PFSK-1 (cell line): ENCODE measurements at regions not wholly inside any gene's neighbourhood (a gene's known extent, or its start where the extent isn't known, plus 50 kb on each side); places are given as distances from the start of the nearest gene placed in this dataset.

Source experiments
- POLR2AphosphoS5 ChIP-seq: IDR thresholded peaks from 2 replicates; pipeline ENCODE4 v1.6.1; 2012; ENCODE audit warnings: low read depth, mild to moderate bottlenecking, control low read depth, low read length, moderate library complexity
- REST ChIP-seq, 2 experiments: IDR thresholded peaks; 2 replicates each; pipeline versions ENCODE4 v1.6.1 to v1.8.0; 2011 to 2012; ENCODE audit warnings: low read depth in 2 of 2, low read length in 2 of 2, control low read depth in 1 of 2, inconsistent platforms in 1 of 2, mild to moderate bottlenecking in 1 of 2, moderate library complexity in 1 of 2; ENCODE audit not compliant: insufficient read depth in 1 of 2
- TAF1 ChIP-seq: IDR thresholded peaks from 2 replicates; pipeline ENCODE4 v1.6.1; 2012; ENCODE audit warnings: low read length, control low read depth, borderline replicate concordance; ENCODE audit not compliant: insufficient read depth

GRCh38 chr7:52064493-52064892 is 747.9 kb upstream of the COBL start:
- TF ChIP-seq POLR2AphosphoS5 (no peak), TAF1 (no peak), REST (IDR thresholded peaks at IDR 0.05; ENCODE audit: insufficient read depth in 1 of 2, low read depth in 2 of 2, low read length in 2 of 2) (no peak)
